ENCODE measurements at regions not wholly inside any gene's neighbourhood (a gene's known extent, or its start where the extent isn't known, plus 50 kb on each side); places are given as distances from the start of the nearest gene placed in this dataset.
"Not testable (repeated sequence)": the region's sequence is repeated elsewhere in the genome, so short reads cannot be mapped to it uniquely, and the experiment has no call there.

DNA sequence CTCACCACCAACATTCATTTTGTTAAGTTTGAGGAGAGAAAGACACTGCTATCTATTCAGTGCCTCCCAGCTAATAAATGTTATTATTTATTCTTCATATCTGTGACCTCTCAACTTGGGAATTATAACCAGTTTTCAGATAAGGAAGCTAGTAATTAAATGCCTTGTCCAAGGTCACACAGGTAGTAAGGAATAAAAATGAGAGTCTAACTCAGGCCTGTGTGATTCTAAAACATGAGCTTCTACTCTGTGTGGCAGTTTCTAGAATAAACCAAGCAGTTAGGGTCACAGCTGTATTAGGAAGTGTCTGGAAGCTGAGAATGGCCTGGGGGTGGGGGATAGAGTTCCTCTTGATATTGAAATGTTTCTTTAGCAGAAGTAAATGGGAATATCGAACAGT, 137.8 kb upstream of the LRATD1 start:
- no peak for DNase-seq

DNA sequence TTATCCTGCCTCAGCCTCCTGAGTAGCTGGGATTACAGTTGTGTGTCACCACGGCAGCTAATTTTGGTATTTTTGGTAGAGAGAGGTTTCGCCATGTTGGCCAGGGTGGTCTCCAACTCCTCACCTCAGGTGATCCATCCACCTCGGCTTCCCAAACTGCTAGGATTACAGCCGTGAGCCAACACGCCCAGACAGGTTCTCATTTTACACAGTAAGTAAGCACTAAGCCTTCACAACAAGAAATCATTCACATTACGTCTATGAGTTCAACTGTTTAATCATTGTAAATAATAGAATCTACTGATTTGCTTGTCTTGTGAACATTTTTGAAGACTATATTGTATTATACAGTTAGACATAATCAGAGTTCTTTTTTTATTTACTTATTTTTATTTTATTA, 131.5 kb upstream of the LRATD1 start:
- no peak for DNase-seq

DNA sequence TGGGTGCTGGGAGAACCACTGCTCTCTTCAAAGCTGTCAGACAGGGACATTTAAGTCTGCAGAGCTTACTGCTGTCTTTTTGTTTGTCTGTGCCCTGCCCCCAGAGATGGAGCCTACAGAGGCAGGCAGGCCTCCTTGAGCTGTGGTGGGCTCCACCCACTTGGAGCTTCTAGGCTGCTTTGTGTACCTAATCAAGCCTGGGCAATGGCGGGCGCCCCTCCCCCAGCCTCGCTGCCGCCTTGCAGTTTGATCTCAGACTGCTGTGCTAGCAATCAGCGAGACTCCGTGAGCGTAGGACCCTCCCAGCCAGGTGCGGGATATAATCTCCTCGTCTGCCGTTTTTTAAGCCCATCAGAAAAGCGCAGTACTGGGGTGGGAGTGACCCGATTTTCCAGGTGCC, 125.6 kb upstream of the LRATD1 start:
- not testable (repeated sequence) for DNase-seq

DNA sequence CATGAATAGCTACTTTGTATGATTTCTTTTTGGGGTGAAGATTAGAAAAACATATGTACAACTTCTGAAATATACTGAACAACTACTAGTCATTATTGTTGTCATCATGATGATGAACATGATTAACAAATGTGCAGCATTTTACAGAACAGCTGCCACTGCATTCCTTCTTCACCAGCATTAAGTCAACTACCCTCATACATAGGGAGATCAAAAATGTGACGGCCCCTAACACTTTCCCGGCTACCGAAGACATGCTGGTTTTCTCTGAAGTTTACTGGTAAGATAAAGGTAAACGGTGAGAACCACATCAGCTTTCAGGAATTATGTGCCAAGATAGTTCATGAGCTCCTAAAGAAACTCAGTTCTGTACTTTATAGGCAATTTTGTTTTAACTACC, 121.0 kb upstream of the LRATD1 start:
- no peak for DNase-seq

DNA sequence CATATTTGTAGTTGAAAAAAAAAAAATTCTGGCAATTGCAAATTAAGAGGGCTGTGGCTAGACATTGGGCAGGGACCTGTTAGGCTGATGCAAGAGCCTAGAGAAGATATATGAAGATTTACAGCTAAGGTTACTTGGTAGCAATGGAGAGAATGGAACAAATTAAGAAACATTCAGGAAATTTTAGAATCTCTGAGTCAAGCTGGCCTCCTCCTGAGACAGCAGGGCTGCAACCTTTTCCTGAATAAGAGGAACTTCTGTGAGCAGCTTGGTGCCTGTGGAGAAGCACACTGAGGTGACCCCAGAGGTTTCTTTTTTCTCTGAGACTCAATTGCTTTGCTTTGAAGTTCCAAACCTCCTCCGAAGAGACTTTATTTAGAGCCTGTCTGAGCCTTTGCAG, 118.6 kb upstream of the LRATD1 start:
- DNase-seq, result no peak

DNA sequence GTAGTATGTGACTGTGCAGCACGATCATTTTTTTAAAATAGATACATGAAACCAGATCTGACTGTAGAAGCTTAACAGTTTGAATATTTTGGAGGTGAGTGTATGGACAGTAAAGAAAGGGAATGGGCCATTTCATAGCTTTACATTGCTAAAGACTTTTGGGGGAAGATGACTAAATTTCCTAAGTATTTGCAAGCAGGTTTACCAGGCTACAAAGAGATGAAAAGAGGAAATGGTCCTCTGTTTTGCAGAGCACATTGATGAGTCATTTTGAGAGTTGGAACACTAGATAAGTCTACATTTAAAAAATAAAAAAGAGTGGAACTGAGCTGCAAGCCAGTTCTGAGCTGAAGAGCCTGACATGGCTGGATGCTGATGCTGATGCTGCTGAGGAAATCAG, 115.7 kb upstream of the LRATD1 start:
- no peak for DNase-seq

DNA sequence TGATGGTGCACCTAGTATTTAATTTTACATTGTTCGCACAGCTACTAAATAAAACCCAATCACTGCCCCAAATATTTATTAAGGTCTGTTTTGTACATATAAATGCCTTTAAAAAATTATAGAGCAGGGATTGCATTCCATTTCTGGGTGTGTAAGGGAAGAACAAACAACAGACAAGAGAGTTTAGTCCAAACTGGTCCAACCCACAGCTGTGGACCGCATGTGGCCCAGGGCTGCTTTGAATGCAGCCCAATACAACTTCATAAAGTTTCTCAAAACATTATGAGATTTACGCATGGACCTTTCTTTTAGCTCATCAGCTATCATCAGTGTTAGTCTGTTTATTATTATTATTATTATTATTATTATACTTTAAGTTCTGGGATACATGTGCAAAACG, 114.8 kb upstream of the LRATD1 start:
- no peak for DNase-seq

DNA sequence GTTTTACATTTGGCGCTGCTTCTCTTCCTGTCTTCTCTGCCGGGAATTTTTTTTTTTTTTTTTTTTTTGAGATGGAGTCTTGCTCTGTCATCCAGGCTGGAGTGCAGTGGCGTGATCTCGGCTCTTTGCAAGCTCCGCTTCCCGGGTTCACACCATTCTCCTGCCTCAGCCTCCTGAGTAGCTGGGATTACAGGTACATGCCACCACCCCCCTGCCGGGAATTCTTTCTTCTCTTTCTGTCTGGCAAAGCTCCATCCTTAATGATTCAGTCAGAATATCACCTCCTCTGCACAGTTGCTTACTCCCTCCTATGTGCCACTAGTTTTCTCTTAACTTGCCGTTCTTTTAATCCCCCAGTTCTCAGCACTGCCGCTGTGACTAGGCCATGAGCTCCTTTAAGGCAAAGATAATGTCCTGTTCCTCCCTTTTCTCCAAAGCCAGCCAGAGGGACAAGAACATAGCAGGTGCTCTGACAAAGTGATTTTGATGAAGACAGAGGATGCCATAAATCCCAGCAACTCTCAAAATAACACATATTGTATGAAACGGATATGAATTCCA, 112.1 kb upstream of the LRATD1 start:
- no peak for DNase-seq

DNA sequence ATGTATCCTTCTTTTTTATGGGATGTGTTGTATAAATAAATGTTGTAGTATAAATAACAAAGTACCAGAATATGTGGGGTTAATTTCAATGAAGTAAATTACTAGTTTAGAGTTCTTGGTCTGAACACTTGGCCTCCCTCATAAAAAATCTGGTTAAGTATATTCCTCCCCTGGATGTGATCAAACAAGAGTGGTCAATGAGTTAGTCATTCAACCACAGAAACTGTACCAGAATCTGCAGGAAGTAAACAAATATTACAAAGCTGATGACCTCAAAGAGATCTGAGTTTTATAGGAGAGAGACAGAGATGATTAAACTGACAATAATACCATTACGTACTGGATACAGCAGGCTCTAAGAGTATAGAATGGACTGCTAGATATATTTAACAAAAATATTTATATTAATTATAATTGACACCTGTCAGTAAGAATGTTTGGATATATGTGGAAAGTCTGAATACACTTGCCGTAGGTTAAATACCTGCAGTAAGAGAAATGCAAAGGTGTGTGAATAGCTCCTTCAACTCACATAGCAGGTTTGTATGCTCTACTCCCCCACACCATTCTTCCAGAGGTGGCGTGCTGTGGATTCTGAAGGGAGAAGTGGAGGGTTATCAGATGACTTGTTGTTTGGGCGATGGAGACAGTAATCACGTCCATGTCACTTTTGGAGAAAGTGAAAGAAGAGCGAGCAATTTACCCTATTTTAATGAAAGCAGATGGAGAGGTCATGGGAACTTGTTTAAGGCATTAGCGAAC, 108.3 kb upstream of the LRATD1 start:
- DNase-seq, result no peak

DNA sequence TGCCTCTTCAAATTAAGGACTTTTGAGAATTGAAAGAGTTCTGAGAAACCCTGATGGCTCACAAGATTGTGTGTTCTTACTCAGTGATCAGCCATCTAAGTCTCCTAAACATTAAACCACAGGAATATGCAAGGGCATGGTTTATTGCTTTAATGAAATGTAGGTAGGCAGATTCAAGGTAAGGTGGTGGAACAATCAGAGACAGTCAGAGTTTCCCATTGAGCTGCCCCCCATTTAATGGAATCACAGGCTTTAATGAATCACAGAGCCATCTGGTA, 107.8 kb upstream of the LRATD1 start:
- DNase-seq, result no peak

DNA sequence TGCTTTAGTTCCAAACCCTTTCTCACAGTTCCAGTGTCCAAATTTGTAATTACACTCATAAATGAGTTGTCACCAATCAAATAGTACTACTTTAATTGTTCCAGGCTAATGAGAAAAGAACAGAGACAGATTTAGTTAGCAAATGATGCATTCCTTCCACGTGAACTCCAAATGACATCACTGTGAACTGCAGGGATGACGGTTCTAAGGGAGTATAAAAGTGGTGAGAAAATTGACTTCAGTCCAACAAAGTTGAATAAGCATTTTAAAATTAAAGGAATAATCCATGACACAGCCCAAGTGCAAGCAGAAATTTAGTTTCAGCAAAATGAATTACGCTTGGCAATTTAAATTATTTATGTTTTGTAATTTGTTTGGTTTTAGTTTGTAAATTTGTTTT, 102.0 kb upstream of the LRATD1 start:
- DNase-seq, result no peak

DNA sequence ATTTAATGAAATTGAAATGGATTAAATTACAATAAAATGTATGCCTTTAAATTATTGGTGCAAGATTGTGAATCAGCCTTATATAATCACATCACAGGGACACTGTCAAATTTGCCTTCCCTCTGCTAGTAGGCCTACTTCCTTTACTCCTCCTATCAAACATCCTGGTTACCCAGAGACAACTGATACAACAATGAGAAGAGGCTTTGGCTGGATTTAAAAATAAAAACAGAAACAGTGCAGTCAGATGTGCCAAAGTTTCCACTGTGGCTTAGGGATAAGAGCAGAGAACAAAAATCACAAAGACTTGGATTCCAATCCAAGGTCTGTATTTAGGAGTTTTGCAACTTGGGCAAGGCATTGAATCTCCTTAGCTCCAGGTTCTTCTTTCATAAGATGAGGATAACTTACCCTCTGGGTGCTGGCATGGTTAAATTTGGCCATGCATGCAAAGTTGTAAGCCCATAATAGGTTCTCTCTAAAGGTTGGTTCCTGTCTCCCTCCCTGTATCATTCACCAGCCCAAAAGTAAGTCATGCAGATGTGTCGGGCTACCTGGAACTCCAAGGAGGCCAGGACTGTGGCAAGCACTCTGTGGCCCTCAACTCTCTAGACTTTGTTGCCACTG, 99.3 kb upstream of the LRATD1 start:
- DNase-seq, result no peak

DNA sequence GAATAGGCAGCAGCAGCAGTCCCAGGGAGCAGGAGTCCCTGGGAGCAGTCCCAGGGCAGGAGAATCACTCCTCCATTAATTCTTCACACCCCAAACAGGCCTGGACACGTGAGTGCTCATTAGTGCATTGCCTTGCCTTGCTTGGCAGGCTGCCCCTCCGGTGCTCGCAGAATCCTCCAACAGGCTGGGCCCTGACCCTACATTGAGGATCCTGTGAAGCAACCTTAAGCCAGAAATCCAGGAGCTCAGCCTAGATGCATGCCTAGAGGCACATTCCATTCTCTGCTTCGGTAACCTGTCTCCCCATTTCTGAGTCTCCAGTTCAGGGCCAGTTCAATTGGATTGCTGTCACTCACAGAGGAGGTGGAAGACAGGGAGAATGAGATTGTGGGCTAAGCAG, 97.4 kb upstream of the LRATD1 start:
- DNase-seq, result no peak

DNA sequence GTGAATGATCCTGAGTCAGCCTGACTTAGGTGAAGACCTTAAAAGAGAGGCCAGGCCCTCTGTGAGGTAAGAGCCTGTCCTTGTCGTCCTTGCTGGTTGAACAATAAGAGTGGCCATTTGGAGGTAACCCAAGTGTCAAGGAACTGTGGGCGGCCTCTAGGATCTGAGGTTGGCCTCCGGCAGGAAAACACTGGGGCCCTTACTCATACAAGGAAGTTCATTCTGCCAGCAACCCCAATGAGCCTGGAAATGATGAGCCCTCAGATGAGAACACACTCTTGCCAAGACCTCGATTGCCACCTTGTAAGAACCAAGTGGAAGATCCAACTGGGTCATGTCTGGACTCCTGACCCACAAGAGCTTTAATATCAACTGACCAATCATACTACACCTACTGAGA, 95.5 kb upstream of the LRATD1 start:
- no peak for DNase-seq

DNA sequence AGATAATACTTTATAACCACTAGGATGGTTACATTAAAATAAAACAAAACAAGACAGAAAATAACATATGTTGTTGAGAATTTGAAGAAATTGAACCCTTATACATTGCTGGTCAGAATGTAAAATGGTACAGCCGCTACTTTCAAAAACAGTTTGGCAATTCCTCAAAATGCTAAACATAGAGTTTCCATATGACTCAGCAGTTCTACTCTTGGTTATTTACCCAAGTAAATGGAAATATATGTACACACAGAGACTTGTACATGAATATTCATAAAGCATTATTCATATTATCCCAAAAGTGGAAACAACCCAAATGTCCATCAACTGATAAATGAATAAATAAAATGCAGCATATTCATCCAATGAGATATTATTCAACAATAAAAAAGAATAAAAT, 92.5 kb upstream of the LRATD1 start:
- no peak for DNase-seq

DNA sequence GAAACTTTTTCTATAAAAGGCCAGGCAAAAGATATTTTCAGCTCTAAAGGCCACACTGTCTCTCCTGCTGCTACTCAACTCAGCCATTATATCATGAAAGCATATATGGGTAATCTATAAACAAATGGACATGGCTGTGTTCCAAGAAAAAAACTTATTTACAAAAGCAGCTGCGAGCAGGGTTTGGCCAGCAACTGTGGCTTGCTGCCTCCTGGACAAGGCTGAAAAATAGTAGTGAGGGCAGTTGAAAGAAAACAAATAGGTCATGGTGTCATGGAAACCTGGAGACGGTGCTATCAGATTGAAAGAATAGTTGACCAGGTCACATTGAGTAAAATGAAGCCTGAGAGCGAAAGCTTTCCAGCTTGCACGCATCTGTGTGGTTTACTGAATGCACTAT, 89.2 kb upstream of the LRATD1 start:
- no peak for DNase-seq

DNA sequence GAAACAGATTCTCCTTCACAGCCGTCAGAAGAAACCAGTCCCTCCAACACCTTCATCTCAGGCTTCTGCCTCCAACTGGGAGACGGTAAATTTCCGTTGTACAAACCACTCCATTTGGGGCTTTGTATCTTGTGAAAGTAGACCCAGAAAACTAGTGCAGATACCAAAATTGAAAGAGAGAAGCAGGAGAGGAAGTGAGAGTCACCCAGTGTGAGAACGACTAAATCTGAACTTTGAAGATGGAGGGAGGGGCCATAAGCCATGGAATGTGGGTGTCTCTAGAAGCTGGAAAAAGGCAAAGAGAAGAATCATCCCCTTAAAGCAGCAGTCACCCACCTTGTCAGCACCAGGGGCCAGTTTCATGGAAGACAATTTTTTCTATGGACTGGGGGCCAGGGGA, 88.3 kb upstream of the LRATD1 start:
- no peak for DNase-seq

DNA sequence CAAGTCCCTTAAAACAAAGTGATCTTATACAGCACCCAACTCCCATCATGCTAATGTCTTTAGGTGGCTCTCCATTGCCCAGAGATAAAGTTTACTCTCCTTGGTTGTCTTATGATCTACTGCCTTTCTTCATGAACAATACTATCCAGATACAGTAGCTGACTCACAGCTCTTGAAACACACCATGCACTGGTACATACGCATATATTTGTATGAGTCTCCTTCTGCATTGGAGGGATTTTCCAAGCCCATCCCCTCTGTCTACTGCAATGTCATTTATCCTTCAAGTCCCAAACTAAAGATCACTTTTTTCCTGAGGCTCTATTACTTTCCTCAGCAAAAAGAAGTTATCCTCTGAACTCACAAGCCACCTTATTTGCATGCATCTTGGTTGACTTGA, 84.7 kb upstream of the LRATD1 start:
- DNase-seq, result no peak

DNA sequence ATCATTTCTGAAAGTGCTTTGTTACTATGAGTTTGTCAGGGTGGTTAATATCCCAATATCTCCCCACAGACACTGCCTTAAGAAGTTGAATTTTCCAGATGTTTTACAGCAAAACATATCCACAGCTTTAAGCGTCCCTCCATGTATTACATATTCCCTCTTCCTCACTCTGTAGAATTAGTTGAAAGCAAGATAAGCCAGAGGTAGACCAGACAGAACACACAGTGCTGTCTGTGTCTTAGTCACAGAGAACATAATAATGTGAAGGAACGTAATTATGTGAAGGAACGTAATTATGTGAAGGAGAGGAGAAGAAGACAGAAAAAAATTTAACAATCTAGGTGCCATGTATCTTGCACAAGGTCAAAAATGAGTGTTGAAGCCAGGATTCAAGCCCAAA, 81.9 kb upstream of the LRATD1 start:
- DNase-seq, result no peak

DNA sequence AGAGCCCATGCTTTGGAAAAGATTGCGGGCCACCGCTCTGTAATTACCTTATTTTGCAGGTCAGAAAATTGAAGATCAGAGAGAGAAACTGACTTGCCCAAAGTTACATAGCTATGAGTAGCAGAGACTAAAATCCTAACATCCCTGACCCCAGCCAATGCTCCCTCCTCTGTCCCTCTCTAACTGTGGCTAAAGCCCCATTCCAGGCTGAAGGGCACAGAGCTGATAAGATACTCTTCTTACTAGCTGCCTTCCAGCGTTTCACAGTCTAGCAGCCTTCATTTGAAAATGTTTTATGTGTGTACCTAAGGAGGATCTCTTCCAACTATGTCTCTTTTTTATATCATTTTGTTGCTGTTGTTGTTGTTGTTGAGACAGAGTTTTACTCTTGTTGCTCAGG, 81.4 kb upstream of the LRATD1 start:
- no peak for DNase-seq

DNA sequence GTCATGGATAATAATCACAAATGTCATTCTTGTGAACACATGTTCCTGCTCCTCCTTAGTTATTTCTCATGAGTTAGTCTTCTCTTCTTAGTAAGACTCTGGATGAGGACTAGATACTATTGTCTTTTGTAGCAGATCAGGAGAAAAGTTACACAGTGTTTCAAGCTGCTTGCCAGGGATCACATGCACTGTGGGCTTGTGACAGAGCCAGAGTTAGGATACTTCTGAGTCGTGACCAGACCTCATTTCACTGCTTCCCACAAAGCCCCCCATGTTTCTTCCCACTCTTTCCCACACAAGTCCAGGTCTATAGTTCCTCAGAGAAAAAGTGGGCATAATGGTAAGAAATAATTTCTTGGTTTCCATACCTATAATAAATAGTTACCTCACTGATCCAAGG, 80.2 kb upstream of the LRATD1 start:
- DNase-seq, result no peak

DNA sequence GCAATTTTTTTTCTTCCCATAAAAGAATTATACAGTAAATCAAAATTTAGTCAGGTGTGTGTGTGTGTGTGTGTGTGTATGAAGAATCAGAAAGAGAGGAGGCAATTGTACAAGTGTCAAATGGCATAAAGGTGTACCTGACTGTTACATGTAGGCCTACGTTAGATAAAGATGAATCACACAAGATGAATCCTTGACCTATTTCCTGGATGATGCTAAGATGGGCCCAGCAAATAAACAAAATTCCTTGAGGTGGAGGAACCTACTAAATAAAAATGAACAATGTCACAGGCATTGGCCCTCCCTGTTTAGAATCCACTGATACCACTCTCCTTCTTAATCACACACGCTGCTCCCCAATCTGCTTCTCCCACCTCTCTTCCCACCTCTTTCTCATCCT, 79.7 kb upstream of the LRATD1 start:
- no peak for DNase-seq

DNA sequence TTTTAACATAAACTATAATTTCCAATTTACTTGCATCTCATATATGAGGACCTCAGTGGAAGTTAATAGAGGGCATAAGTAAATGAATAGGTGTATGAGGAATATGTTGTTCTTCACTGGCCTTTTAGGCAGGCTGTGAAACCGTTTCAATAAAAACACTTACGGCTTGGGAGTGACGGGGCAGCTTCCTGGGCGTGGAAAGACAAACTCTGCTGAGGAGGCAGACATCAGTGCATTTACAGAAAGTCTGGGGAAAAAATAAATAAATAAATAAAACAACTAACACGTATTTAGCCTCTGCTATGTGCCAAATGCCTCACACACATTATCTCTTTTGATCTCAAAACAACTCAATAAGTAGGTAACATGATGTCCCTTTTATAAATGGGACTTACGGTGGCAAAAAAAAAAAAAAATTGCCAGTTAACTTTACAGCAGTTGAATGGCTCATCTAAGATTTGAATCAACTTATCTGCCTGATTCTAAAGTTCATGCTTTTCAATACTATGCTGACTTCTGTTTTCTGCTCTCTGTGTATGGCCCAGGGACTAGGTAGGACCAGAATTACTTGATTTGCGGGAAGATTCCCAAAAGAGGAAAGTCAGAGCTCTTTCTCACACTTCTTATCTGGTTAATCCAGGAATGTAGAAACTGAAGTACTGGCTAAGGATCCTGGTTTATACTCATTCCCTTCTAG, 77.5 kb upstream of the LRATD1 start:
- no peak for DNase-seq

DNA sequence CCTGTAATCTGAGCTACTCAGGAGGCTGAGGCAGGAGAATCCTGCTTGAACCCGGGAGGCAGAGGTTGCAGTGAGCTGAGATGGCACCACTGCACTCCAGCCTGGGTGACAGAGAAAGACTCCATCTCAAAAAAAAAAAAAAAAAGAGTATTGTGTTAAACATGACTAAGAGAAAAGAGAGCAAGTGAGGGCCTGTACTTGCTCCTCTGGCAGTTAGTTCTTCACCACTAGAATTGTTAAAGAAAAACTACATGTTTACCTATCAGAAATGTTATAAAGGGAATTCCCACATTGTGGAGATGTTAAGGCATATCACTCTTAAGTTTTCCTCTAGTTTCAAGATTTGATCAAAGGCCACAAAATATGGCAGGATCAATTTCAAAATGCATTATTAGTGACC, 75.4 kb upstream of the LRATD1 start:
- no peak for DNase-seq

Measured in stimulated activated CD4-positive, alpha-beta T cell treated with anti-CD3 and anti-CD28 coated beads, Interleukin-2, amount 100 ng/mL, for 48 hours (primary cell).